GM21723 (cell line): ENCODE measurements at regions not wholly inside any gene's neighbourhood (a gene's known extent, or its start where the extent isn't known, plus 50 kb on each side); places are given as distances from the start of the nearest gene placed in this dataset.
A peak's percentile ranks its signal among the peaks of the same experiment; 100 is the strongest.
"Not testable (repeated sequence)": the region's sequence is repeated elsewhere in the genome, so short reads cannot be mapped to it uniquely, and the experiment has no call there.

ENCODE experiments used
- ATAC-seq: cut with Tn5 transposase; IDR thresholded peaks from one replicate; pipeline ENCODE4 v1.9.1; 2021; ENCODE audit warnings: mild to moderate bottlenecking, moderate library complexity; ENCODE audit not compliant: unreplicated experiment

GRCh38 chr14:40074169-40074568 is 641.9 kb upstream of the FBXO33 start:
- no peak for ATAC-seq

GRCh38 chr14:40072175-40072574 is 639.9 kb upstream of the FBXO33 start:
- no peak for ATAC-seq

DNA sequence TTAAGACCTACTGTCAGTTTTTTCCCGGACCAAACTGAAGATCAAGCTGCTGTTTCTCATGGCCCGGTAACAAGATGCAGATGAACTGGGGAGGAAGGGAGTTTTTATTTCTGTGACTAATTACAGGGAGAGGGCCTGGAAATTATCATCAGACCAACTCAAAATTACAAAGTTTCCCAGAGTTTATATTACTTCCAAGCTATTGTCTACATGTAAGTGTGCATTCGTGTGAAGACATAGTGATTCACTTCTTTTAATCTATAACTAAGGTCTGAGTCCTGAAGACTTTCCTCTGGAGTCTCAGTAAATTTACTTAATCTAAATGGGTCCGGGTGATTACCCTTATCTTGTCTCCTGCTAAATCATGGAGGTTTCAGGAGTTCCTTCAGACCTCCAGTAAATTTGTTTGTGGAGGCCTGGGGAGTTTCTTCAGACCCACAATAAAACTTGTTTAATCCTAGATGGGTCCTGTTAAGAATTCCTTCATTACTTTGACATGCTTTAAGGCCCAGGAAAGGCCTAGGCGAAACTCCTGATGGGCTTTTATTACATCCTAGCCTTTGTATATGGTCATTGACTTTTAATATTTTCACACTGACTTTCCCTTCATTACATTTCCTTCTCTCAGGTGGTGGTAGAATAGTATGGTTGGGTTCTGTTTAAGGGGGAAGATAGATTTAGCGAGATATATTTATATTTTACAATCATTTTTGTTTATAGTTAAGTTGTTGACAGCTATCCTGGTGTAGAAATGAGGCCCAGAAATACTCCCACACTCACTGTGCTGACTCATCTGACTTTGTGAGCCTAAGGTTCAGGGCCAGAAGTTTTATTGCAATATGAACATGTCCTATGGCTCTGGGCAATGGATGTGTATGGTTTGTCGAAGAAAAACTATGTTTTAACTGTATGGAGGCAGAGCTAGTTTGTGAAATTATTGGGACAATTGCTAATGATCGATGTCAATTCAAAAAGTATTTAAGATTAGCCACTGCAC is 627.0 kb upstream of the FBXO33 start:
- ATAC-seq = no peak

DNA sequence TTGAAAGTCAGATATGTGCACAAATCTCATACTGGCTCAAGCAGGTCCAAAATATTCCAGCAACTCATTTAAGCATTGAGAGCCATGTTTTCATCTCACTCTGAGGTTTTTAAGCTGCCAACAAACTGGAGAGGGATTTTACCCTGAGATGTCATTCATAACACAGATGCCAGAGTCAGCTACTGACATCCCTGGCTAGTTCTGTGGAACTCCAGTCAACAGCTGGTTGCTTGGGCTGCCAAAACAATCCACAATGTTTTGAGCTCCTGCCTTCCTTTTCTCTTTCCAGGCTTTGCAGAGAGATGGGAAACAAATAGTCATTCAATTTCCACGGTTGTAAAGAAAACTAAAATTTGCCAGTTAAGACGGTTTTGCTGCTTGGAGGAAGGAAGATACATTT is 621.2 kb upstream of the FBXO33 start:
- ATAC-seq = no peak

GRCh38 chr14:40028991-40029390 is 596.8 kb upstream of the FBXO33 start:
- no peak for ATAC-seq

GRCh38 chr14:40025101-40025500 is 592.9 kb upstream of the FBXO33 start:
- no peak for ATAC-seq

GRCh38 chr14:40010961-40011360 is 578.7 kb upstream of the FBXO33 start:
- no peak for ATAC-seq

DNA sequence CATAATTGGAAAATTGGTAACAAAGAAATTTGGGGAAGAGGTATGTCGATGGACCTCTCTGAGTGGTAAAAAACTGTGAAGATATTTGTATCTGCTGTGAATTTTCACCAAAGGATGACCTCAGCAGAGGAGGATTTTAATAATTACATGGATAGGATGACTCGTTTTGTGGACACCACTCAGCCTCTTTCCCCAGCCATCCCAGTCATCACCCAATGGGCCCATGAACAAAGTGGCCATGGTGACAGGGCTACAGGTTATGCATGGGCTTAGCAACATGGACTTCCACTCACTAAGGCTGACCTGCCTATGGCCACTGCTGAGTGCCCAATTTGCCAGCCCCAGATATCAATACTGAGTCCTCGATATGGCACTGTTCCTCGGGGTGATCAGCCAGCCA is 577.5 kb upstream of the FBXO33 start:
- ATAC-seq = no peak

- not testable (repeated sequence) for ATAC-seq
Observed at GRCh38 chr14:40008345-40008744, 576.1 kb upstream of the FBXO33 start.

DNA sequence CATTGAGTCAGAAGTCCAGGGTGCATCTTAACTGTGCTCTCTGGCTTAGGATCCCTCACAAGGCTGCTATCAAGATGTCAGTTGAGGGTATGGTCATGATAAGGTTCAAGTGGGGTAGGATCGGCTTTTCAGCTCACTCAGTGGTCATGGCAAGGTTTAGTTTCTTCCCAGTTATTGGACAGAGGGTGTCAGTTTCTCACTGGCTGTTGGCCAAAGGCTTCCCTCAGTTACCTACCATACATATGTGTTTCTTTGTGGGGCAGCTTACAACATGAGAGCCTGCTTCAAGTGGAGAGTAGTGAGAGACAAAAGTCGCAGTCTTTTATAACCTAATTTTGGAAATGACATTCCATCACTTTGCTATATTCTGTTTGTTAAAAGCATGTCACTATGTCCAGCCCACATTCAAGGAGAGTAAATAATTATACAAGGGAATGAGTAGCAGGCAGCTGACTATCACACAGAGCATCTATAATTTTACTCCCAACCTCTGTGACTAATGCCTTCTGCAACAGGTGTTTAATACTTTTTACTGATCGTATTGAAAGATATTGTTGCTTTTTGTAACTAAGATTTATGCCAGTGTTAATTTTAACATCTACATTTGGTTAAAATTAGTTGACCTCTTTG is 572.8 kb upstream of the FBXO33 start:
- no peak for ATAC-seq

DNA sequence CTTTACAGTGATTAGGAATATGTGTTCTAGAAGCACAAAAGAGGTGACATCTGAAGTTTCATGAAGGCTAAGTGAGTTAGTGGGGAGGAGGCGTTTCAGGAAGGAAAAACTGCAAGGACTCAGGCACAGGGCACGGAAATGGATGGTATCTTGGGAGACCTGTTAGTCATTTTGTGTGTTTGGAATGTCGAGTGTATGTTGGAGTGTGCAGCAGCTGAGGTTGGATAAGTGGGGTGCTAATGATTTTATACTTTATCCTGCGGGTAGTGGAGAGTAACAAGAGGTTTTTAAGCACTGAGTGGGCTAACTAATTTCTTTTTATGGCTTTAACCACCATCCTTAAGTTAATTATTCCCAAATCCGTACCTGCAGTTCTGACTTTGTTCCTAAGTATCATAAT is 571.5 kb upstream of the FBXO33 start:
- no peak for ATAC-seq

GRCh38 chr14:39998854-39999253 is 566.6 kb upstream of the FBXO33 start:
- no peak for ATAC-seq

GRCh38 chr14:39998114-39998513 is 565.9 kb upstream of the FBXO33 start:
- ATAC-seq = no peak

- ATAC-seq = no peak
Observed at GRCh38 chr14:39991041-39991440, 558.8 kb upstream of the FBXO33 start.

DNA sequence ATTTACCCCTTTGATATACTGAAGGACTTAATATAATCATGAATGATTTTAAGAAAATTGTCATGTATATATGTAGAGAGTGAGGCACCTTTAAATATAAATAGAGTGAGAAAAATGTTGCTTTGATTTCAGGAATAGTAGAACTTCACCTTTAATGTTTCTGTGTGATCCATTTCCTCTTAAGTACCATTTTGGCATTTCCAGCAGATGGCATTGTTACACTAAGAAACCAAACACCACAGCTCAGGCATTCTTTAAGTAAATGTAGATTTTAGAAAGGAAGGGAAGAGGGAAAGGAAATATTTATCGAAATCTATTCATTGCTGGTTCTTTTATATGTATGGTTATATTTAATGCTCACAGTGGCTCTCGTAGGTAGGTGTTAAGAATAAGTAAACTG is 556.7 kb upstream of the FBXO33 start:
- no peak for ATAC-seq

DNA sequence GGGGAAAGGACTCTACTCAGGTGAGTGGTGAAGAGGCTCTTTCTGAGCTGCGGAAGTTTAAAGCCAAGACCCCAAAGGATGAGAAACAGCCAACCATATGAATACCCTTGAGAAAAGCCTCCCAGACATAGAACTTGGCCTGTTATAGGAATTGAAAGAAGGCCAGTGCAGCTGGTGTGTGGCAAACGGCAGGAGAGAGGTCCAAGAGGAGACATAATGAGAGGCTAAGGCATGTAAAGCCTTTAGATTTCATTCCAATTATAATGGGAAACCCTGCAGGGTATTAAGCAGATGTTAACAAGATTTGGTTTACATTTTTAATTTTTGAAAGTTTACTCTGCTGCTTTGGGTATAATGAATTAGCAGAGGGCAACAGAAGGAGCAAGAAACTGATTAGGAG is 552.1 kb upstream of the FBXO33 start:
- ATAC-seq = no peak

DNA sequence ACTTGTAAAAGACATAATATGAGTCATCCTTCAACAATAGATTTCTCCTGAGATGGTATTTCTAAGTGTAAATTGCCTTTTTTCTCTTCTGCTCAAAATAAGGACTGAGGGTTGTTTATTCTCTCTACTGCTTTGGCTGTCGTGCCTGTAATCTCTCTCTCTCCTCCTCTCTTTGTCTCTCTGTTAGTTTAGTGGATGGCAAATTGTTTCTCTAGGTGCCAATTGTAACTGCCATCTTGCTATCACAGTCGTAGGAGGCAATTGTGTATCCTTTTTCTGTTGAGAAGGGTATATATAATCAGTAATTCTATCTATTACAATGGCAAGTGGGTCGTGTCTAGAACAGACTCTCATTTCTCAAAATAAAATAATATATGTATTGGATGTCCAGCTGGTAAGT is 545.0 kb upstream of the FBXO33 start:
- ATAC-seq = no peak

GRCh38 chr14:39974036-39974435 is 541.8 kb upstream of the FBXO33 start:
- ATAC-seq = peak; percentile 77

GRCh38 chr14:39972704-39973103 is 540.5 kb upstream of the FBXO33 start:
- no peak for ATAC-seq

- ATAC-seq = no peak
Observed at GRCh38 chr14:39967885-39968284, 535.7 kb upstream of the FBXO33 start.

- ATAC-seq = no peak
Observed at GRCh38 chr14:39957987-39958386, 525.8 kb upstream of the FBXO33 start.

- no peak for ATAC-seq
Observed at GRCh38 chr14:39957290-39957689, 525.1 kb upstream of the FBXO33 start.
